GM21381 (cell line): ENCODE measurements at regions not wholly inside any gene's neighbourhood (a gene's known extent, or its start where the extent isn't known, plus 50 kb on each side); places are given as distances from the start of the nearest gene placed in this dataset.

Source experiments
- ATAC-seq: cut with Tn5 transposase; IDR thresholded peaks from one replicate; pipeline ENCODE4 v1.9.1; 2021; ENCODE audit warnings: mild to moderate bottlenecking, moderate library complexity; ENCODE audit not compliant: unreplicated experiment

GRCh38 chr14:62347562-62348011, 585.4 kb downstream of the SNAPC1 start:
- no peak for ATAC-seq

DNA sequence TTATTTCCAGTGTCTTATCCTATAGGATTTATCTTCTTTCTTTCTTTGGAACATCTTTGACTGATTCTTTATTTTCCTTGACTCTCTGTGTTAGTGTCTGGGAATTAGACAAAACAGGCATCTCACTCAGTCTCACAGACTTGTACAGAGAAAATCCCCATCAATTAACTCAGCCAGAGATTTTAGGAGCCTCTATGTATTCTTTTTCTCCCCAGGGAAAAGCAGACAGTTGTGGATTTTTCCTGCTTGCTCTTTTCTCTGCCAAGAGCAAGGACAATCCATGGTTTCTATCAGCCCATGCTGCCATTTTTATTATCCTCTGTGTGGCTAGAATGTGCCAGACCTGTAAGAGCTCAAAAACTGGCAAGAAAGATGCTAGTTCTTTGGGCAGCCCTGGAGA, 595.1 kb downstream of the SNAPC1 start:
- no peak for ATAC-seq

- ATAC-seq = no peak
These were observed 601.9 kb downstream of the SNAPC1 start for GRCh38 chr14:62364161-62364560.

- ATAC-seq = no peak
These were observed 602.6 kb downstream of the SNAPC1 start for GRCh38 chr14:62364800-62365280.

DNA sequence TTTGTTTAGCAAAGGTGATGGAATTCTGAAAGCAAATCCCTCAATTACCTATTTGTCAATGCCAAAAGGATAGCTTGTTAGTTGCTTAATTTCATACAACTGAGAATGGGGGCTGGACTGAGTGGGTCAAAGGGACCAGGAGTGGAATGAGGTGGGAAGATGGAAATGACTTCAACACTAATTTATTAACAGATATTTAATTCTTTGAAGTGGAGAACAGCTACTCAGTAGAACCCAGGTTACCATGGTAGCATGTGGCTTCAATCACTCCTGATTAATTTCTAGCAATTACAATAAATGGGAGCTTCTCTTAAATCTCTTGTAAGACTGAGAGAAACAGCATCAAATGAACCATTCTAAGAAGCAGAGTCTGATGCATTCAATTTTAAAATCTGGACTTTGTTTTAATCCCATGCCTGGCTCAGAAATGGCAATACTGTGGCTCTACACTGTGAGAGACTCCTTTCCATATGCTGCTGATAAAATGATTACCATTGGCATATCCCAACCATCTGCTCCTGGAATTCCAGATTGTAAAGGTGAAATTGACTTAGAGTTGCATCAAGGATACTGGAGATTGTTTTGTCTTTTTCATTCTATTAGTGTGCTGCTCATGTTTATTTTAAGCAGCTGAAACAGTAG, 607.8 kb downstream of the SNAPC1 start:
- no peak for ATAC-seq

DNA sequence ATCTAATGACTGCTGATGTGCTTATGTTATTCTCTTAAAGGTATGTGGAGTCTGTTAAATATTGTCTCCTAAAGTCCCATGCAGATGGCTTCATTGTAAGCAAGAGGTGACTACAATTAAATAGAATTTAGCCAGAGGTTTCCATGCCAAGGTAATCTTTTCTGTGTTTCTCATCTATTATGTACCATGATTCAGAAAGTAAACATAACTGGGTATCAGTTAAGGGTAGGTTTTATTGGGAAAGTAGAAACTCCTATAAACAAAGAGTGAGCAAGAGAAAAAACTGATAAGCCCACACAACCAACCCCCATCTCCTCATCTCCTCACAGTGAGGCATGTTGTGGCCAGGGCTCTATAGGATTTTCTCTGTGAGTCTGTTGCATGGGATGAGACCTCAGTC, 611.7 kb downstream of the SNAPC1 start:
- no peak for ATAC-seq

GRCh38 chr14:62378057-62378456, 615.8 kb downstream of the SNAPC1 start:
- ATAC-seq = no peak

GRCh38 chr14:62381311-62382070, 619.3 kb downstream of the SNAPC1 start:
- no peak for ATAC-seq

DNA sequence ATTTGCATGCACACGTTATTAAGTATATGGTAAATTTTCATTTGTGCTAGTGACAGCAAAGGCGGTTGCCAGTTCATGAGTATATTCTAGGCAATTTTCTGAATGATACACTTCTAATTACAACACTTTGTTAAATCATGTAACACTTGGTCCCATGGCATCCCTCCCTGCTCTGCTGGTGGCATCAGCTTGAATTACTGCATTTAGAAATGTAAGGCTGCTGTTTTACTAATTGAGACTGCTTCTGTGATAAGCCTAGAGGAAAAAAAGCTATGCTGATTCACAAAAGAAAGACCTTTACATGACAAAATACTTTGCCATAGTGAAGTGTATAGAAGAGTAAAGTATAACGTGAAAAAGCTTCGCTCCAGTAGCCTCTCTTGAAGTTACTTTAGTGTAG, 636.1 kb downstream of the KCNH5 start:
- no peak for ATAC-seq

DNA sequence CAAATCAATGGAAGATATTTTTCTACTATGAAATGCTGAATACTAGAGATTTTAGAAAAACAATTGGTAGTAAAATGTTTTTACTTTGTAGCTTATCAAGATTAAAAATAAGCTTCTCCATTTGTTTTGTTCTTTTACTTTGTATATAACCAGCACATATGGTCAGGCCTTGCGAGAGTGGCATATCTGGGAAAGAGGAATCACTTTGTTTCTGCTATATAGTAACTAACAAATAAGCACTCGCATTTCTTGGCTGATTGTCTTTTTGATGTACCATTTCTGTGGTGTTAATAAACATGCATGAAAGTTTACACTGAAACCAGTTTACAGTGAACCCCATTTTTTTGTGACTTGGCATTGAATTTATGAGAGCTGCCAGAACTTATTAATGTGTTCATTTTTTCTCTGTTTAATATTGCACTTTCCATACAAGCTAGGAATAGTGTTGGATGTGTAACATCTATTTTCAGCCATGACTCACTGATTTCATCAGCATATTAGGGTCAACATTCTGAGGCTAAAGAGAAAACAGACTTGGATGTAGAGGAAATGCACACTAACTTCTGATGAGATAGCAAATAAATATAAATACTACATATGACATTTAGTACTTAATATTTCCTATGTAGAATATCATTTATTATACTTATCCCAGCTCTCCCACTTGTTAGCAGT, 635.5 kb downstream of the KCNH5 start:
- ATAC-seq = no peak

GRCh38 chr14:62420847-62421246, 624.4 kb downstream of the KCNH5 start:
- ATAC-seq = no peak

DNA sequence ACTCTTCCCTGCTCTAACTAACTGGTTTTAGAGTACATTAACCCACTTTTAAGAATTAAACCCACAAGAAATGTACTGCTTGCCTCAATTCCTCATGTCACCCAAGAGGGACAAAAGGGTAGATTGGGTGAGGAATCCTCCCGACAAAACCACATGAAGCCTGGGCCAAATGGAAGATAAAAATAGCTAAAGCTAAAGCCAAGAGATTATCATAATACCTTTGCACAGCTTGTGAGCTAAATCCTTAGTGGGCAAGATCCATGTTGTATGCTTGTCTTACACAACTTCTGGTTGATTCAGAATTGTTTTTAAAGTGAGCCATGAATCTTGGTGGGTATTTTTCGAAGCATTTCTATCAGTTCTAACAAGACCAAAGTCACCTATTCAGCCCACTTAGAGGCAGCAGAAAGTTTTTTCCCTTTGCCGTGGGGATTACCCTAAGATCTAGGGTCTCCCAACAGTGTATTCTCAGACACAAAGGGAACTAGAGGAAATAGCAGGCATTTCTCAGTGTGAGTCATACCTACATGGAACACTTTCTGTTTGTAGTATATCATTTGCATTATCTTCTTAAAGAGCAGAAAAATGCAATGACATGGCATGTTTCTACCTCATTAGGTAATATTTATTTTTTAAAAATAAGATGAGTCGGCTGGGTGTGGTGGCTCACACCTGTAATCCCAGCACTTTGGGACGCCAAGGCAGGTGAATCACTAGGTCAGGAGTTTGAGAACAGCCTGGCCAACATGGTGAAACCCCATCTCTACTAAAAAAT, 616.6 kb downstream of the KCNH5 start:
- no peak for ATAC-seq

- ATAC-seq = no peak
These were observed 615.6 kb downstream of the KCNH5 start for GRCh38 chr14:62429683-62430082.

DNA sequence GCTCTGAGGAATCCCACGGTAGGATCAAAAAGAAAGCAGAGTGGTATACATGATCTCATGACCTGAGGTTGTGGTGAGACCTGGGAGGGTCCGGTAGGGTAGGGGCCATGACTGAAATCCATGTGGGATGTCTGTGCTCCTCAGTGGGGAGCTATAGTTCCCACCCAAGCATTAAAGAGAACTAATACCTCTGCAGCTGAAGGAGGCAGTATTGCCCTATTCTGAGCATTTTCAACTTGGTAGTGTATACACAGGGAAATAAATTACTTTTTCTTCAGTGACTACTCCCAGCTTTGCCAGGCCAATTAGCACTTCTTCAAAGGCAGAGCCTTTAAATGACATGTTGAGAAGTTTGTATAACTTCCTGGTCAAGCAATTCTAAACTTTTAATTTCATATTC, 613.8 kb downstream of the KCNH5 start:
- no peak for ATAC-seq

DNA sequence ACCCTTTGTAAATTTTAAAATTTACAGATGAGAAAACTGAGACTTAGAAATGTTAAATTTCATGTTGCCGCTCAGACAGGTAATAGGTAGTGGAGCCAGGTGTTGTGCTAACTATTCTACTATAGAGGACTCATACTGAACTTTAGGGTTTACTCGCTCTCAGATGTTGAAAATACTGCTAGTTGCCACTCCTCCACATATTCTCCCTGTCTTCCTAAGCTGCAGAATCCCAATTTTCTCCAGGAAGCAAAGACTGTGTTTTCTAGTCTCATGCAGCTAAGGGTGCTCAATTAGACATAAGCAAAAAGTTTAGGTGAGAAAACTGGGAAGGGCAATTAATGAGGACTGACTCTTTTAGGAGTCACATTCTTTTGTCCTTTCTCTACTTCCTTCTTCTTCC, 612.3 kb downstream of the KCNH5 start:
- no peak for ATAC-seq

- no peak for ATAC-seq
These were observed 609.0 kb downstream of the KCNH5 start for GRCh38 chr14:62436261-62436660.

- ATAC-seq = no peak
These were observed 606.0 kb downstream of the KCNH5 start for GRCh38 chr14:62439210-62439609.

- no peak for ATAC-seq
These were observed 601.5 kb downstream of the KCNH5 start for GRCh38 chr14:62443796-62444195.

DNA sequence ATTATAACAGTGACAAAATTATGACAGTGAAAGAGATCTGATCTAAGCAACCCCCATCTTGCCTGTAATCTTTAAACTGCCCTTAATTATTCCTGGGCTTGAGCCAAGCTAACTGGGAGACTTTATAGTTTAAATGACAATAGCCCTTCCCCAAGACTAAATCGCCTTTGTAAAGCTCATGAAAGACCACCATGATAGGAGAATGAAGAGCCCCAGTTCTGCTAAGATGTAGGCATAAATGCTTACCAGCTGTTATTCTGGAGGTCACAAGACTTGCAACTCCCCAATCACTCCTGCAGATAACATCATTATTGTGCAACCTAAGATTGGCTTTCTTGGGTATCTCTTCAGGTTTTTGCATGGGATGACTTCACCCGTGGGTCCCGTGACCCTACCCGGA, 599.7 kb downstream of the KCNH5 start:
- ATAC-seq = no peak

GRCh38 chr14:62451221-62451620, 594.0 kb downstream of the KCNH5 start:
- no peak for ATAC-seq

DNA sequence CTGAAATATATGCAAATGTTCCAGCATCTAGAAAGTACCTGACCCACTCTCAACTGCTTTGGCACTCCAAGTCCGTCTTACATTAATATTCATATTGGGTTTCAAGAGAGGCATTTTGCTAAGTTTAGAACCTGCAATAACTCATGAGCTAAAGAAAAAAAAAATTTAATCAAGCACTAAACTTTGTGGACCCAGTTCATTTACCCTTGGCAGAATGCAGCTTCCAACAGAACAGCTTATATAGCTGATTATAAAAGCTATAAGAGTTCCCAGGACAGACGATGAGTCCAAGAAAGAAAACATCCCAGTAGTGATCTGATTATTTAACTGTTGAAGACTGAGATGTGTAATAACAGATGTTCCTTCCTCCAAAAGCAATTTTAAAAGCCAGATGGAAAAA, 592.0 kb downstream of the KCNH5 start:
- ATAC-seq = no peak
